ENCODE measurements at regions not wholly inside any gene's neighbourhood (a gene's known extent, or its start where the extent isn't known, plus 50 kb on each side); places are given as distances from the start of the nearest gene placed in this dataset.

GRCh38 chr4:176500894-176501293 is 181.1 kb downstream of the SPCS3 start:
- Histone ChIP-seq H3K4me2 (ENCODE audit: insufficient read depth, insufficient read length, low read length) (no peak overlapping the region), H4K91ac (ENCODE audit: insufficient read length, low read depth, low read length) (no peak overlapping the region), H3K23ac (ENCODE audit: insufficient read length, low read depth, low read length) (no peak overlapping the region), H4K5ac (ENCODE audit: insufficient read length, low read depth, low read length) (no peak overlapping the region), H3K27ac (ENCODE audit: insufficient read length, low read depth, low read length) (no peak overlapping the region), H3K4me1 (ENCODE audit: insufficient read depth, low read length) (no peaks in the 10 kb centered on the region), H3K18ac (ENCODE audit: insufficient read length, low read depth, low read length) (no peak overlapping the region), H3K14ac (ENCODE audit: insufficient read depth, low read length) (no peak overlapping the region), H3K23me2 (ENCODE audit: insufficient read length, low read depth, low read length, poor library complexity, severe bottlenecking) (no peaks in the 10 kb centered on the region), H3K27me3 (ENCODE audit: insufficient read depth, low read length) (no peaks in the 10 kb centered on the region), H2BK5ac (ENCODE audit: insufficient read length, low read length) (no peak overlapping the region), H3K4ac (ENCODE audit: low read depth, low read length) (no peak overlapping the region), H2AK5ac (ENCODE audit: insufficient read length, low read length) (no peak overlapping the region), H2AFZ (ENCODE audit: low read length) (no peak overlapping the region), H2BK15ac (ENCODE audit: low read depth, low read length) (no peak overlapping the region), H2BK20ac (ENCODE audit: low read depth, low read length, poor library complexity, severe bottlenecking) (no peak overlapping the region), H2BK12ac (ENCODE audit: insufficient read length, low read depth, low read length) (no peak overlapping the region), H4K20me1 (ENCODE audit: control insufficient read depth, insufficient read depth, insufficient read length) (no peaks in the 10 kb centered on the region), H2BK120ac (ENCODE audit: low read depth, low read length, poor library complexity, severe bottlenecking) (no peak overlapping the region), H3K56ac (ENCODE audit: insufficient read length, low read depth, low read length) (no peak overlapping the region), H3T11ph (ENCODE audit: low read length) (no peak overlapping the region), H3K9ac (ENCODE audit: extremely low read depth, insufficient read length, low read length) (no peak overlapping the region), H3K9me3 (ENCODE audit: control insufficient read depth, low read depth, low read length) (no peaks in the 10 kb centered on the region), H3K79me2 (ENCODE audit: insufficient read depth, low read length) (no peaks in the 10 kb centered on the region), H4K8ac (replicated peaks; ENCODE audit: insufficient read length, low read depth, low read length) (no peak overlapping the region), H3K79me1 (ENCODE audit: insufficient read depth, low read depth, low read length, poor library complexity, severe bottlenecking) (no peaks in the 10 kb centered on the region)
- Mint-ChIP-seq H3K4me3 (no peak overlapping the region), H3K27me3 (ENCODE audit: low read depth) (no peaks in the 10 kb centered on the region), H3K4me1 (no peaks in the 10 kb centered on the region), H3K36me3 (ENCODE audit: insufficient read depth in 1 of 3, low read depth in 3 of 3) (no peaks in the 10 kb centered on the region), H3K27ac (no peak overlapping the region), H3K9me3 (no peaks in the 10 kb centered on the region; a peak in 1 of 5 replicates)
- DNase-seq = no peak
- no CpG with 5 or more reads among the region's 1 CpG for WGBS (ENCODE audit: extremely low coverage, insufficient read length, low lambda C conversion rate)
- TF ChIP-seq CTCF (conservative IDR thresholded peaks at IDR 0.05) = no peak
